Left lung (tissue), 4 donors: ENCODE measurements at regions not wholly inside any gene's neighbourhood (a gene's known extent, or its start where the extent isn't known, plus 50 kb on each side); places are given as distances from the start of the nearest gene placed in this dataset.

Source experiments
- ATAC-seq: fragments of 200-7000 bp; cut with Tn5 transposase; one replicate; pipeline ENCODE4 v1.9.1; 2020; ENCODE audit warnings: moderate library complexity
- DNase-seq, 4 donors: peaks; one replicate each; pipeline ENCODE4 v3.0.0-alpha.2; 2013 to 2020
- H3K27ac ChIP-seq, 2 donors: fragments of 200-600 bp; sonication (generic) in 1 of 2; one replicate each; pipeline versions ENCODE4 v1.5.0 to v1.8.0; 2020 to 2021
- H3K27me3 ChIP-seq, 2 donors: fragments of 200-600 bp; sonication (generic) in 1 of 2; one replicate each; pipeline versions ENCODE4 v1.5.0 to v1.8.0; 2020 to 2021
- H3K36me3 ChIP-seq, 2 donors: fragments of 200-600 bp; sonication (generic) in 1 of 2; one replicate each; pipeline versions ENCODE4 v1.5.0 to v1.8.0; 2020 to 2021
- H3K4me1 ChIP-seq, 2 donors: fragments of 200-600 bp; one replicate each; pipeline ENCODE4 v1.8.0; 2021
- H3K4me3 ChIP-seq, 2 donors: fragments of 200-600 bp; sonication (generic) in 1 of 2; one replicate each; pipeline versions ENCODE4 v1.5.0 to v1.8.0; 2020 to 2021; ENCODE audit warnings: mild to moderate bottlenecking in 1 of 2
- H3K9me3 ChIP-seq, 2 donors: fragments of 200-600 bp; sonication (generic) in 1 of 2; one replicate each; pipeline versions ENCODE4 v1.5.0 to v1.8.0; 2020 to 2021
- intact Hi-C, 2 donors: fragments of 100-400 bp; cut with DNase I; formaldehyde crosslinking; loops; one replicate each; pipeline versions ENCODE4 v1.11.2 to v1.14.2; 2022
- TF ChIP-seq, protein P1 (sequence below), 2 donors: fragments of 200-600 bp; sonication (generic) in 1 of 2; IDR thresholded peaks; one replicate each; pipeline versions ENCODE4 v1.5.0 to v1.8.0; 2021; ENCODE audit warnings: antibody characterized with exemption in 2 of 2
- donor health status: DM: no; HTN: yes; CAD: no.
- donor health status: DM: no; HTN: no; CAD: no.

DNA sequence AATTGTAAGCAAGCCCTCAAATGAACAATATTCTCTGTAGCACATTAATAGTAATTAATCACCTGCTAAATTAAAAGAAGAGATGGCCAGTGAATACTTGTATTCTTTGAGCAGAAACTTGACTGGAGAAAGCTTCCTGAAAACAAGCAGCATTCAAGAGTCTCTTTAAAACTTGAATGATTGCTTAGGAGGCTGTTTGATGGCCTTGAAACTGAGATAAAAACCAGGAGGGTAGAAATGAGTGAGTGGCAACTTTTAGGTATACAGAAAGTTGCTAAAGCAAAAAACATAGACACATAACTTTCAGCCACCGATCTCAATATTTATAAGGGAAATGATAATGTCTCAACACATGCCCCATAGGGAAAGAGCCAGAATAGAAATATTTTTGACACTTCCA lies 234.8 kb upstream of the FMN2 start:
- intact Hi-C loops, result no loop called here
- Histone ChIP-seq H3K27me3 (no peaks in the 10 kb centered on the region), H3K9me3 (peaks cover 0 to 2% of the 10 kb centered on the region in 2 donors), H3K4me1 (peaks cover 0 to 7% of the 10 kb centered on the region in 2 donors), H3K4me3 (no peak overlapping the region), H3K27ac (no peak overlapping the region), H3K36me3 (no peaks in the 10 kb centered on the region)
- TF ChIP-seq, protein P1, sequence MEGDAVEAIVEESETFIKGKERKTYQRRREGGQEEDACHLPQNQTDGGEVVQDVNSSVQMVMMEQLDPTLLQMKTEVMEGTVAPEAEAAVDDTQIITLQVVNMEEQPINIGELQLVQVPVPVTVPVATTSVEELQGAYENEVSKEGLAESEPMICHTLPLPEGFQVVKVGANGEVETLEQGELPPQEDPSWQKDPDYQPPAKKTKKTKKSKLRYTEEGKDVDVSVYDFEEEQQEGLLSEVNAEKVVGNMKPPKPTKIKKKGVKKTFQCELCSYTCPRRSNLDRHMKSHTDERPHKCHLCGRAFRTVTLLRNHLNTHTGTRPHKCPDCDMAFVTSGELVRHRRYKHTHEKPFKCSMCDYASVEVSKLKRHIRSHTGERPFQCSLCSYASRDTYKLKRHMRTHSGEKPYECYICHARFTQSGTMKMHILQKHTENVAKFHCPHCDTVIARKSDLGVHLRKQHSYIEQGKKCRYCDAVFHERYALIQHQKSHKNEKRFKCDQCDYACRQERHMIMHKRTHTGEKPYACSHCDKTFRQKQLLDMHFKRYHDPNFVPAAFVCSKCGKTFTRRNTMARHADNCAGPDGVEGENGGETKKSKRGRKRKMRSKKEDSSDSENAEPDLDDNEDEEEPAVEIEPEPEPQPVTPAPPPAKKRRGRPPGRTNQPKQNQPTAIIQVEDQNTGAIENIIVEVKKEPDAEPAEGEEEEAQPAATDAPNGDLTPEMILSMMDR (IDR thresholded peaks at IDR 0.05), result no peak
- DNase-seq (no peak), ATAC-seq (no peak)

DNA sequence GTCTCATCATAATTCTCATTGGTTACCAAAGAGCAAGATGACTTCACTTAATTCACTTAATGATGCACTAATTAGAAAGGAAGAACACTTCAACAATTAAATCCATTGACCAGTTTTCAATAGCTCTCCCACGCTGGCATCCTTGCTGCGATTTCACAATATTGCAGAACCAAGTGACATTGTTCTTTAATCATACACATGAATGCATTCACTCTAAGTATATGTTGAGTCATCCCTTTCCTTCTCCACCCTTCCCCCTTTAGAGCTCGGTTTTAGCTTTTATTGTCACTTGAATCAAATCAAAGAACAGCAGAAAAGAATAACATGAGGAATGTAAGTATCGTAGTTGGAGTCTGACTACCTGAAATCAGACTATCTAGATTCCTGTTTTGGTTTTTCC lies 233.6 kb upstream of the FMN2 start:
- H3K4me3 ChIP-seq, result no peak overlapping the region
- intact Hi-C loops, result no loop called here
- H3K9me3 ChIP-seq, result peaks cover 0 to 2% of the 10 kb centered on the region in 2 donors

DNA sequence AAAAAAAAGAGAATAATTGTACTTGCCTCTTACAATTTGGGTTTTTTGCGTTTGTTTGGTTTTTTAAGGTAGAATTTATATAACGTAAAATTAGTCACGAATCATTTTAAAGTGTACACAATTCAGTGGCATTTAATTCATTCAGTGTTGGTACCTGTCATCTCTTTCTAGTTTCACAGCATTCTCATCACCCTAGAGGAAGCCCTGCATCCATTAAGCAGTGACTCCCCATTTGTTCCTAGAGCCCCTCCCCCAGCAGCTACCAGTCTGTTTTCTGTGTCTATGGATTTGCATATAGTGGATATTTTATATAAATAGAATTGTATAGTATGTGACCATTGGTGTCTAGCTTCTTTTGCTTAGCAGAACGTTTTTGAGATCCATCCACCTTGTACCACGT lies 233.2 kb upstream of the FMN2 start:
- TF ChIP-seq, protein P1 (IDR thresholded peaks at IDR 0.05), result no peak
- no peak overlapping the region for H3K27ac ChIP-seq
- ATAC-seq (no peak), DNase-seq (no peak)
- H3K4me1 ChIP-seq, result peaks cover 0 to 7% of the 10 kb centered on the region in 2 donors
- no peaks in the 10 kb centered on the region for H3K27me3 ChIP-seq
- peaks cover 0 to 2% of the 10 kb centered on the region in 2 donors for H3K9me3 ChIP-seq
- no peaks in the 10 kb centered on the region for H3K36me3 ChIP-seq
- intact Hi-C loops, result no loop called here
- no peak overlapping the region for H3K4me3 ChIP-seq

More for the DNA sequence above, 233.6 kb upstream of the FMN2 start:
- no peak overlapping the region for H3K27ac ChIP-seq
- H3K27me3 ChIP-seq, result no peaks in the 10 kb centered on the region
- H3K36me3 ChIP-seq, result no peaks in the 10 kb centered on the region
- DNase-seq (no peak), ATAC-seq (no peak)
- peaks cover 0 to 7% of the 10 kb centered on the region in 2 donors for H3K4me1 ChIP-seq
- TF ChIP-seq, protein P1 (IDR thresholded peaks at IDR 0.05), result no peak

DNA sequence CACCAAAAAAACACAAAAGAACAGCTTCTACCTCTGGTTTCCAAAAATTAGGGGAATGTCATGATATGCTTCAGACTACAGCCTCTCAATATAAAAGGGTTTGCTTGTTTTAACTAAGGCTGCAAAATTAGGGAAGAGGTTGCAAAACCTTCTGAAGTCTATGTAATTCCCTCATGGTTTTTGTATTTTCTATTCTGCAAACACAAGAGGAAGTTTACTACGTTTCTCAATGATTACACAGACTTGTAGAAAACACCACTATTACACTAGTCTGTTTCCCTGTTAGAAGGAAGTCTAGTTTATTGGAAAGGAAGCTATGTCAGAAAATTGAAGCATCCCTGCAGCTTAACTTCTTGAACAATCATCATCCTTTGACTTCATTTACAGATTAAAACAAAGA lies 229.7 kb upstream of the FMN2 start:
- H3K4me3 ChIP-seq, result no peak overlapping the region
- TF ChIP-seq, protein P1 (IDR thresholded peaks at IDR 0.05), result no peak
- H3K36me3 ChIP-seq, result no peaks in the 10 kb centered on the region
- no peaks in the 10 kb centered on the region for H3K27me3 ChIP-seq
- H3K9me3 ChIP-seq, result no peaks in the 10 kb centered on the region
- intact Hi-C loops, result no loop called here
- DNase-seq (no peak), ATAC-seq (peak; percentile 40)
- H3K4me1 ChIP-seq, result peaks cover 0 to 7% of the 10 kb centered on the region in 2 donors
- H3K27ac ChIP-seq, result peak overlapping the region in 1 of 2 donors; percentile 45

DNA sequence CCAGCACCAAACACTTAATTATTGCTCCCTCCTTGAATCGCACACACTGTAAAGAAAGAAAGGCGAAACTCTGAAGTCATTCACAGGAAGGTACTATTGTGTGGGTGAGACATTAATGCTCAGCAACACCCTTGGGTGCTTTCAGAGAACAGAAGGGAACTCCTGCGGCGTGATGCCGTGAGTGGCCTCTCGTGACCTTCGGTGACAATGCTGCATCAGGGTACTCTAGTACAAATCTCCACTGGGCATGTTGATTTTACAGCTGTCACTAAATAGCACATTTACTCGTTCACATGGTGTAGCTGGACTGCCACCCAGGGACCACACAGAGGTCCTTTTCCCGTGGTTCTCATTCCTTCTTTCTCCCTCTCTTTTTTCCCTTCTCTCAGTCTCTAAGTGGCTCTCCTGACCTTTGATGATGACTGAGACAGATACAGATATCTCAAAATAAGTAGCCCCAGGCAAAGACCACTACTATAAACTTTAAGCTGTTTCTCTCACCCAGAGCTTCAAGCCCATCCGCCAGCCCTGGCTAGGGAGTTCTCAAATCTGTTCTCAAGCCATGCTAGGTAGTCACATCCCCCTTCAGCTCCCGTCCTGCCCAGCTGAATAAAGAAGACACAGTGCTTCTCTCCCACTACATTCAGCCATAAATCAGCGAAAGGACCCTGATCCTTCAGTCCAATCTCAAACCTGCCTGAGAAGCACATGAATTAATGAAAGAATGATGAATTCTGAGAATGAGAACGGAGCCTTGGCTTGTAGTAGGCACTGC lies 223.4 kb upstream of the FMN2 start:
- peak in 1 of 4 donors; percentile 7 for DNase-seq
- no peak for ATAC-seq
- TF ChIP-seq, protein P1 (IDR thresholded peaks at IDR 0.05), result no peak

More for the DNA sequence above, 223.4 kb upstream of the FMN2 start:
- intact Hi-C loops, result no loop called here
- H3K4me3 ChIP-seq, result no peak overlapping the region
- no peak overlapping the region for H3K27ac ChIP-seq
- H3K9me3 ChIP-seq, result no peaks in the 10 kb centered on the region
- no peaks in the 10 kb centered on the region for H3K36me3 ChIP-seq
- no peaks in the 10 kb centered on the region for H3K4me1 ChIP-seq
- no peaks in the 10 kb centered on the region for H3K27me3 ChIP-seq
